PC-9 (cell line): ENCODE measurements at regions not wholly inside any gene's neighbourhood (a gene's known extent, or its start where the extent isn't known, plus 50 kb on each side); places are given as distances from the start of the nearest gene placed in this dataset.
A peak's percentile ranks its signal among the peaks of the same experiment; 100 is the strongest.

Experiments used
- BruUV-seq: library from RNA; stranded (reverse); fragments of 400-500 nt; replicated peaks from 2 replicates; lab custom pipeline; 2021; lab: Mats Ljungman, UMichigan
- CTCF ChIA-PET: fragments of 300-600 bp; sonication (Branson Sonifier 250); formaldehyde crosslinking; loops from one replicate; lab custom pipeline; 2022; ENCODE audit warnings: antibody characterized with exemption; lab: Charles Lee
- POLR2A ChIA-PET: fragments of 300-600 bp; sonication (Branson Sonifier 250); formaldehyde crosslinking; loops from one replicate; lab custom pipeline; 2022; ENCODE audit warnings: antibody characterized with exemption; ENCODE audit not compliant: unreplicated experiment; lab: Charles Lee
- DNase-seq, 2 experiments: peaks; one replicate each; pipeline versions ENCODE4 v3.0.0 to v3.0.0-alpha.2; 2015 to 2022; ENCODE audit warnings: mixed read lengths in 1 of 2
- H2AFZ ChIP-seq: fragments of 200-600 bp; sonication (generic); 2 replicates; pipeline ENCODE4 v1.8.1; 2017; ENCODE audit warnings: antibody characterized with exemption
- H3F3A ChIP-seq: fragments of 200-600 bp; sonication (generic); 2 replicates; pipeline ENCODE4 v1.8.1; 2017; ENCODE audit warnings: antibody characterized with exemption, mild to moderate bottlenecking, low read depth; ENCODE audit not compliant: insufficient read depth
- H3K27ac ChIP-seq: fragments of 200-600 bp; sonication (generic); 2 replicates; pipeline ENCODE4 v1.6.1; 2016; ENCODE audit warnings: mixed run types
- H3K27me3 ChIP-seq: fragments of 200-600 bp; sonication (generic); 2 replicates; pipeline ENCODE4 v1.6.1; 2016; ENCODE audit warnings: low read depth, mixed run types; ENCODE audit not compliant: insufficient read depth
- H3K36me3 ChIP-seq: fragments of 200-600 bp; sonication (generic); 2 replicates; pipeline ENCODE4 v1.6.1; 2016; ENCODE audit warnings: low read depth, mixed run types
- H3K4me1 ChIP-seq: fragments of 200-600 bp; sonication (generic); replicated peaks from 2 replicates; pipeline ENCODE4 v1.6.1; 2016; ENCODE audit warnings: mixed run types; ENCODE audit not compliant: insufficient read depth
- H3K4me2 ChIP-seq: fragments of 200-600 bp; sonication (generic); 2 replicates; pipeline ENCODE4 v1.6.1; 2017; ENCODE audit warnings: mixed run types
- H3K4me3 ChIP-seq: fragments of 200-600 bp; sonication (generic); 2 replicates; pipeline ENCODE4 v1.6.1; 2016; ENCODE audit warnings: mixed run types
- H3K79me2 ChIP-seq: fragments of 200-600 bp; sonication (generic); 2 replicates; pipeline ENCODE4 v1.6.1; 2017; ENCODE audit warnings: low read depth, mixed run types
- H3K9me2 ChIP-seq: fragments of 200-600 bp; sonication (generic); 2 replicates; pipeline ENCODE4 v1.8.1; 2017; ENCODE audit warnings: mild to moderate bottlenecking; ENCODE audit not compliant: insufficient read depth
- H3K9me3 ChIP-seq: fragments of 200-600 bp; sonication (generic); 2 replicates; pipeline ENCODE4 v1.8.1; 2016; ENCODE audit warnings: low read depth; ENCODE audit not compliant: insufficient read depth
- H4K20me1 ChIP-seq: fragments of 200-600 bp; sonication (generic); 2 replicates; pipeline ENCODE4 v1.8.1; 2017; ENCODE audit not compliant: insufficient read depth
- CTCF ChIP-seq: fragments of 200-600 bp; sonication (generic); conservative IDR thresholded peaks from 2 replicates; pipeline ENCODE4 v1.6.1; 2017; ENCODE audit warnings: mixed run types, antibody characterized with exemption, mild to moderate bottlenecking, moderate library complexity
- EZH2 ChIP-seq: fragments of 200-600 bp; sonication (generic); IDR thresholded peaks from 2 replicates; pipeline ENCODE4 v1.8.0; 2017; ENCODE audit warnings: antibody characterized with exemption, low read depth
- intact Hi-C: fragments of 100-400 bp; cut with micrococcal nuclease; formaldehyde crosslinking; loops from one replicate; pipeline ENCODE4 v1.10.0; 2022; ENCODE audit not compliant: unreplicated experiment

DNA sequence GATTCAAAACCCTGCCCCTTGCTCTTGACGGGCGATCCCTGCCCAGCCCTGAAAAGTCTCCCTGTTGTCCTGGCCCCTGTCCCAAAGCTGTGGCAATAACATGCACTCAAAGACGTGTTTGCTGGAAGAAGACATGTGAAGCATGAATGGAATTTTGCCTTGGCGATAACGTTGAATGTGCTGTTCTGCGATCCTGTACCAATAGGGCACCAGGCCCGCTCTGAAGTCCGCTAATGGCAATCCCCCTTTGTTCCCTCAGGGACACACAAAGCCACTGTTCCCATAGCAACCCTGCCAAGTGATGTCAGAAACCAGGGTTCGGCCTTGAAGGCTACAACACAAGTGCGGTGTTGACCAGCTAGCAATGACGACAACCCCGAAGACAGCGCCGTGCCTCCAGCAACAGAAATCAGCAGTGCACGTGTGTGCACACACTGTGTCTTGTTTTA is 284.6 kb downstream of the KLF6 start:
- POLR2A ChIA-PET = no interaction called here
- Histone ChIP-seq H4K20me1 (no peaks in the 10 kb centered on the region), H3K4me3 (no peak overlapping the region), H3K36me3 (no peaks in the 10 kb centered on the region), H2AFZ (no peak overlapping the region), H3F3A (no peaks in the 10 kb centered on the region), H3K27ac (no peak overlapping the region), H3K4me2 (no peak overlapping the region), H3K4me1 (0 out of 2 replicates have a peak, but pooled peaks cover 5% of the 10 kb centered on the region), H3K9me3 (no peaks in the 10 kb centered on the region), H3K27me3 (no peaks in the 10 kb centered on the region), H3K79me2 (no peaks in the 10 kb centered on the region), H3K9me2 (no peaks in the 10 kb centered on the region)
- intact Hi-C loops = no loop called here
- DNase-seq = no peak
- no TSS peak for BruUV-seq
- CTCF ChIA-PET = no interaction called here
- TF ChIP-seq CTCF (no peak), EZH2 (no peak)

GRCh38 chr10:3499120-3499519 is 285.9 kb downstream of the KLF6 start:
- no peaks in the 10 kb centered on the region for H3F3A ChIP-seq
- no peaks in the 10 kb centered on the region for H3K9me3 ChIP-seq
- POLR2A ChIA-PET = interaction anchor here (0.5 to 0.6 kb wide), 4 partner anchors 10 to 135 kb away, joined by 3 to 12 read pairs (median 6); no protein-coding TSS in a partner anchor
- CTCF ChIA-PET = no interaction called here
- H2AFZ ChIP-seq = no peak overlapping the region
- no peak overlapping the region for H3K27ac ChIP-seq
- no peak overlapping the region for H3K4me2 ChIP-seq
- H3K79me2 ChIP-seq = no peaks in the 10 kb centered on the region
- intact Hi-C loops = loop anchor here (1.0 kb wide), 1 partner anchor 125 kb away; no protein-coding TSS in a partner anchor
- no peaks in the 10 kb centered on the region for H3K36me3 ChIP-seq
- BruUV-seq = no TSS peak
- TF ChIP-seq CTCF = no peak
- no peak for TF ChIP-seq EZH2
- no peaks in the 10 kb centered on the region for H4K20me1 ChIP-seq
- H3K27me3 ChIP-seq = no peaks in the 10 kb centered on the region
- H3K4me3 ChIP-seq = no peak overlapping the region
- H3K4me1 ChIP-seq = 0 out of 2 replicates have a peak, but pooled peaks cover 6% of the 10 kb centered on the region
- DNase-seq = peak in 1 of 2 experiments; percentile 55
- no peaks in the 10 kb centered on the region for H3K9me2 ChIP-seq

DNA sequence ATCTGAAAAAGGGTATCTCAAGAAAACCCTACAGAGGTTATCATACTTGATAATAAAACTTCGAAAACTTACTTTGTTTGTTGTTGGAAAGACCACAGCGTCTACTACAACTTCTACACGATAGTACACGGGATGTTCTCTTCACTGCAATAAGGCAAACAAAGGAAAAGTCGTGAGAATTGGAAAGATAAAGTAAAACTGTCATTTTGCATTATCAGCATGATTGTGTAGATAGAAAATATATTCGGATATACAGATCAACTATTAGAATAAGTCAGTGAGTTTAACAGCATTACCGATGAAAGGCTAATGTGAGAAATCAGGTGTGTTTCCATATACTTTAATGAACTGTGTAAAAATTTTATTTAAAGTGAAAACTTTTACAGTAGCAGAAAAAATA is 287.4 kb downstream of the KLF6 start:
- BruUV-seq = no TSS peak
- H3K4me2 ChIP-seq = no peak overlapping the region
- H3F3A ChIP-seq = peaks cover 4% of the 10 kb centered on the region; the same call in 1 of the 2 replicates
- no peak overlapping the region for H2AFZ ChIP-seq
- no peaks in the 10 kb centered on the region for H4K20me1 ChIP-seq
- no peak overlapping the region for H3K4me3 ChIP-seq
- intact Hi-C loops = no loop called here
- TF ChIP-seq EZH2 = no peak
- no peak for TF ChIP-seq CTCF
- no peaks in the 10 kb centered on the region for H3K36me3 ChIP-seq
- ChIA-PET CTCF (no interaction called here), POLR2A (no interaction called here)
- no peaks in the 10 kb centered on the region for H3K9me2 ChIP-seq
- no peaks in the 10 kb centered on the region for H3K27me3 ChIP-seq
- H3K27ac ChIP-seq = no peak overlapping the region
- peaks cover 18% of the 10 kb centered on the region for H3K4me1 ChIP-seq
- DNase-seq = no peak
- no peaks in the 10 kb centered on the region for H3K9me3 ChIP-seq
- H3K79me2 ChIP-seq = no peaks in the 10 kb centered on the region
